ENCODE measurements at regions not wholly inside any gene's neighbourhood (a gene's known extent, or its start where the extent isn't known, plus 50 kb on each side); places are given as distances from the start of the nearest gene placed in this dataset.

GRCh38 chr1:101465941-101466340, 229.1 kb downstream of the S1PR1 start:
- no peak for TF ChIP-seq CTCF (IDR thresholded peaks at IDR 0.05)
- no peak for TF ChIP-seq POLR2A (IDR thresholded peaks at IDR 0.05)

Data from heart left ventricle (tissue), 13 donors.